AG04450 (cell line): ENCODE measurements at regions not wholly inside any gene's neighbourhood (a gene's known extent, or its start where the extent isn't known, plus 50 kb on each side); places are given as distances from the start of the nearest gene placed in this dataset.

Experiments
- CTCF ChIA-PET: fragments of 300-600, 350-600 bp; formaldehyde crosslinking; extraction: SDS; loops from one replicate; lab custom pipeline; 2022; ENCODE audit warnings: antibody characterized with exemption, inconsistent platforms; lab: Charles Lee
- POLR2A ChIA-PET: fragments of 350-600 bp; formaldehyde crosslinking; extraction: SDS; loops from one replicate; lab custom pipeline; 2021; ENCODE audit warnings: antibody characterized with exemption, inconsistent platforms; lab: Yijun Ruan, JAX
- DNase-seq: peaks from one replicate; pipeline ENCODE4 v3.0.0-alpha.2; 2011; ENCODE audit warnings: low read depth, low spot score
- H3K27ac ChIP-seq: one replicate; pipeline ENCODE4 v1.5.1; 2012; ENCODE audit warnings: low read depth, low read length, control low read depth
- H3K27me3 ChIP-seq: one replicate; pipeline ENCODE4 v1.6.0; 2012; ENCODE audit warnings: low read length; ENCODE audit not compliant: control insufficient read depth, insufficient read depth
- H3K4me3 ChIP-seq: 2 replicates; pipeline ENCODE4 v1.5.1; 2011; ENCODE audit warnings: mild to moderate bottlenecking, low read depth, low read length, control low read depth
- H3K9me3 ChIP-seq: 2 replicates; pipeline ENCODE4 v1.5.1; 2012; ENCODE audit warnings: low read length; ENCODE audit not compliant: control insufficient read depth, insufficient read depth
- TF ChIP-seq, protein P1 (sequence below): IDR thresholded peaks from 2 replicates; pipeline ENCODE4 v1.5.1; 2011; ENCODE audit warnings: low read depth, low read length, control low read depth, inconsistent platforms

DNA sequence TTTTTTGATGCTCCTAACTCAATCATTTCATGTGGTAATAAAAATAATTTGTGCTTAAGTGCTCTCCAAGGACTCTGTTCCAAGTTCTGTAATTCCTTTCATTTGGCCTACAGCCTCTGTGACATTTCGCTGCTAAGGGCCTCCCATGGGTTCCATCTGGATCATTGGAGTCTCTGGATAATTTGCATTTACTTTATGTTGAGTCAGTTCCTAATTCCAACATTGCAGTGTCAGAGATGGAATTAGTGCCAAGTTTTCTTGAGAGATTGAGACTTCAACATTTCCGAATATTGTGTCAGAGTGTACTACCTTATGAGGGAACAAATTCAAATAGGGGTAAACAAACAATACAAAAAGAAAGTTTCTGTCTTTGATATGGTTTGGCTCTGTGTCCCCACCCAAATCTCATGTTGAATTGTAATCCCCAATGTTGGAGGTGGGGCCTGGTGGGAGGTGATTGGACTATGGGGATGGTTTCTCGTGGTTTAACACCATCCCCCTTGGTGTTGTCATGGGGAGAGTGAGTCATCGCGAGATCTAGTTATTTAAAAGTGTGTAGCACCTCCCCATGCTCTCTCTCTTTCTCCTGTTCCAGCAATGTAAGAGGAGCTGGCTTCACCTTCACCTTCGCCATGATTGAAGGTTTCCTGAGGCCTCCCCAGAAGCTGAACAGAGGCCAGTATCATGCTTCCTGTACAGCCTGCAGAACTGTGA lies 244.1 kb upstream of the TBX18 start:
- DNase-seq: no peak

DNA sequence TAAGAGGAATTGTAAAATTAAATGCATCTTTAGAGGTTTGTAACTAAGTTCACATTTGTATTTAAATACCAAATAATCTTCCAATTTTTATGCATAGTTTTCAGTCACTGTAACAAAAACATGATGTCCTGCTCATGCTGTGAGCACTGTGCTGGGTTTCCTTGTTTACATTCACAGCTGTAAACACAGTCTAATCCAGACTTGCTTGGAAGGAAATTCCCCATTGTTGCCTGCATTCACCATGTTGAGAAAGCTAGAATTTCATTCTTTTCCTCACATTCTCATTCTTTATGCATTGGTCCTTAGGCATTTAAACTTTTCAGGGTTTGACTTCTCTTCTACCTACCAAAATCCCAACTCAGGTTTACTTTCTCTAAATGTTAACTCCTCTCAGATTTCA lies 242.0 kb upstream of the TBX18 start:
- DNase-seq: no peak

More for the DNA sequence above, 244.1 kb upstream of the TBX18 start:
- no peak overlapping the region for H3K27ac ChIP-seq
- CTCF ChIA-PET: no interaction called here
- POLR2A ChIA-PET: no interaction called here
- TF ChIP-seq, protein P1, sequence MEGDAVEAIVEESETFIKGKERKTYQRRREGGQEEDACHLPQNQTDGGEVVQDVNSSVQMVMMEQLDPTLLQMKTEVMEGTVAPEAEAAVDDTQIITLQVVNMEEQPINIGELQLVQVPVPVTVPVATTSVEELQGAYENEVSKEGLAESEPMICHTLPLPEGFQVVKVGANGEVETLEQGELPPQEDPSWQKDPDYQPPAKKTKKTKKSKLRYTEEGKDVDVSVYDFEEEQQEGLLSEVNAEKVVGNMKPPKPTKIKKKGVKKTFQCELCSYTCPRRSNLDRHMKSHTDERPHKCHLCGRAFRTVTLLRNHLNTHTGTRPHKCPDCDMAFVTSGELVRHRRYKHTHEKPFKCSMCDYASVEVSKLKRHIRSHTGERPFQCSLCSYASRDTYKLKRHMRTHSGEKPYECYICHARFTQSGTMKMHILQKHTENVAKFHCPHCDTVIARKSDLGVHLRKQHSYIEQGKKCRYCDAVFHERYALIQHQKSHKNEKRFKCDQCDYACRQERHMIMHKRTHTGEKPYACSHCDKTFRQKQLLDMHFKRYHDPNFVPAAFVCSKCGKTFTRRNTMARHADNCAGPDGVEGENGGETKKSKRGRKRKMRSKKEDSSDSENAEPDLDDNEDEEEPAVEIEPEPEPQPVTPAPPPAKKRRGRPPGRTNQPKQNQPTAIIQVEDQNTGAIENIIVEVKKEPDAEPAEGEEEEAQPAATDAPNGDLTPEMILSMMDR: no peak
- no peaks in the 10 kb centered on the region for H3K9me3 ChIP-seq
- H3K27me3 ChIP-seq: no peaks in the 10 kb centered on the region
- no peak overlapping the region for H3K4me3 ChIP-seq

DNA sequence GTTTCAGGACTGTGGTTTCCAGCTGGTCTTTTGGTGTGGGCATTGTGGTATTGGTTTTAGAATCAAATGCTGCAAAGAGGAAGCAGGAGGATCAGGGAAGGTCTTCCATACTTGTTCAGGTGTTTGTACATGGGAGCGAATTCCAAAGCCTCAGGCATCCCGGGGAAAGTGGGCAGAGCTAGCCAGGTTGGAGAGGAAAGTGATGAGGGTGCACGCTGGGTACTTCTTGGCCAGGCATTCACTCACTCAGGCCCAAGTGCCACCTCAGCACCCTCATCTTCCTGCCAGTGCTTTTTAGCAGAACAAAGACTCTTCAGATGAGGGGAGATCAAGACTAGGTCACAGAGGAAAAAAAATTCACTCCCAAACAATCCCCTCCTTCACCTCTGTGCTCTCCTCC lies 241.1 kb upstream of the TBX18 start:
- ChIA-PET CTCF (no interaction called here), POLR2A (no interaction called here)
- no peak for DNase-seq
- TF ChIP-seq, protein P1: no peak
- no peaks in the 10 kb centered on the region for H3K9me3 ChIP-seq
- no peak overlapping the region for H3K4me3 ChIP-seq
- H3K27me3 ChIP-seq: no peaks in the 10 kb centered on the region
- H3K27ac ChIP-seq: no peak overlapping the region

More for the DNA sequence above, 242.0 kb upstream of the TBX18 start:
- TF ChIP-seq, protein P1: no peak
- Histone ChIP-seq H3K9me3 (no peaks in the 10 kb centered on the region), H3K27ac (no peak overlapping the region), H3K4me3 (no peak overlapping the region), H3K27me3 (no peaks in the 10 kb centered on the region)
- ChIA-PET CTCF (no interaction called here), POLR2A (no interaction called here)

DNA sequence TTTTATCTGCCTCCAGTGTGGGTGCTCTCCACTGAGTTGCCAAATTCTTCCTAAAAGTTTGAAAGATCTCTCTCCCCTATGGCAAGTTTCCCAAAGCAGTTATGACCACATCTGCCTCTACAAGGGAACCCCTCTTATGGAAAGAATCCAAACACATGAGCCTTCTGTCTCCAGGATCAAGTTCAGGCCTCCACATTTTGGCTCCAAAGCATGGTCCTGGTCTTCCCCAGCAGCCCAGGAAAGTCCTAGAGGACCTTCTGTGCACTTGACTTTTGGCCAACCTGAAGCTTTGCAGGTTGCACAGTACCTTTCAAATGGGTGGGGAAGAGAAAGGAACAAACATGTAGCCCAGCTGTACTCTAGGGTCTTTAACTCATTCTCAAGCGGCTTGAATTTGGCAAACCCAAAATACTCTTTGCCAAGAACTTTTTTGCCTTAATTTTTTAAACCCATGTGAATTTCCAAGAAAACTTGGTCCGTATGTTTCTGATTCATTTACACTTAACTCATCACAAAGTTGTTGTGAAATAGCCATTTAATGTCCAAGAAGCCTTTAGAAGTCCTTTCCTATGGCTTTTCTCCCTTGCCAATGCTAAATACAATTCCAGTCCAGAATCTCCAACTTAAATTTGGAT lies 240.1 kb upstream of the TBX18 start:
- no peak overlapping the region for H3K27ac ChIP-seq
- H3K4me3 ChIP-seq: no peak overlapping the region
- POLR2A ChIA-PET: no interaction called here
- TF ChIP-seq, protein P1: no peak
- H3K9me3 ChIP-seq: no peaks in the 10 kb centered on the region
- DNase-seq: no peak
- no peaks in the 10 kb centered on the region for H3K27me3 ChIP-seq
- CTCF ChIA-PET: no interaction called here

DNA sequence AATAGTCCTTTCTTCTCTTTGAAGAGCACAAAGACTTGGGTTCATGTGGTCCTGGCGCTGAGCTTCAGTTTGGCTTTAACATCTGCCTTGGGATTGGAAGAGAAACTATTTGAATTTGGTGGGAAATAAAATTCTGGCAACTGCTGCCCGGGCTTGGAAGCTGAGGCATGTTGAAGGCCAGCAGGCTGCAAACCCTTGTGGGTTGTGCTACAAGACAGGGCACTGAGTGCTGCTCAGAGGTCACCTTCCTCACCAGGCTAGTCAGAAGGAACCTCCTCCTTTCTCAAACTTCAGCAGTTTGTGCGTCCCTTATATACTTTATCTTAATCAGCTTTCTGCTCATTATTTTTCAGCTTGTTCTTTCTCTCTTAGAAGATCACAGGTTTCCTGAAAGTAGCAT lies 238.4 kb upstream of the TBX18 start:
- Histone ChIP-seq H3K27ac (no peak overlapping the region), H3K9me3 (no peaks in the 10 kb centered on the region), H3K4me3 (no peak overlapping the region), H3K27me3 (no peaks in the 10 kb centered on the region)
- ChIA-PET POLR2A (no interaction called here), CTCF (no interaction called here)
- DNase-seq: no peak
- TF ChIP-seq, protein P1: no peak
